HL-60 (cell line): ENCODE measurements at regions not wholly inside any gene's neighbourhood (a gene's known extent, or its start where the extent isn't known, plus 50 kb on each side); places are given as distances from the start of the nearest gene placed in this dataset.

Source experiments
- DNase-seq, 2 experiments: peaks; one replicate each; pipeline ENCODE4 v3.0.0-alpha.2; 2010 to 2020; ENCODE audit warnings: low read depth in 1 of 2, low spot score in 1 of 2
- H3K27ac ChIP-seq: fragments of 250-450 bp; sonication (Bioruptor Pico); replicated peaks from 2 replicates; pipeline ENCODE4 v1.5.1; 2020; ENCODE audit warnings: mild to moderate bottlenecking, moderate library complexity
- H3K27me3 ChIP-seq: fragments of 250-450 bp; sonication (Bioruptor Pico); 2 replicates; pipeline ENCODE4 v1.5.1; 2021; ENCODE audit warnings: mild to moderate bottlenecking, moderate library complexity; ENCODE audit not compliant: insufficient read depth, poor library complexity, severe bottlenecking
- H3K4me3 ChIP-seq: replicated peaks from 2 replicates; pipeline ENCODE4 v1.5.1; 2011; ENCODE audit warnings: mild to moderate bottlenecking, control low read depth, low read length; ENCODE audit not compliant: insufficient read depth
- CTCF ChIP-seq: IDR thresholded peaks from one replicate; pipeline ENCODE4 v1.5.1; 2011; ENCODE audit warnings: low read length, control low read depth, inconsistent platforms; ENCODE audit not compliant: insufficient read depth
- GABPA ChIP-seq: IDR thresholded peaks from 2 replicates; pipeline ENCODE4 v1.6.1; 2012; ENCODE audit warnings: low read depth
- POLR2AphosphoS5 ChIP-seq: IDR thresholded peaks from 2 replicates; pipeline ENCODE4 v1.6.1; 2012; ENCODE audit warnings: low read depth
- REST ChIP-seq: IDR thresholded peaks from 2 replicates; pipeline ENCODE4 v1.6.1; 2012; ENCODE audit warnings: low read depth; ENCODE audit not compliant: insufficient replicate concordance
- SPI1 ChIP-seq: IDR thresholded peaks from 2 replicates; pipeline ENCODE4 v1.6.1; 2012; ENCODE audit warnings: low read depth, mild to moderate bottlenecking, borderline replicate concordance

GRCh38 chr3:177569875-177570657 lies 372.8 kb upstream of the TBL1XR1 start:
- DNase-seq = peak in 1 of 2 experiments; percentile 18
- Histone ChIP-seq H3K27ac (no peak overlapping the region), H3K27me3 (no peaks in the 10 kb centered on the region), H3K4me3 (no peak overlapping the region)
- no peak for TF ChIP-seq SPI1
- no peak for TF ChIP-seq GABPA
- no peak for TF ChIP-seq CTCF
- TF ChIP-seq REST = no peak
- no peak for TF ChIP-seq POLR2AphosphoS5

- no peaks in the 10 kb centered on the region for H3K27me3 ChIP-seq
- DNase-seq = no peak
- no peak overlapping the region; the same call in 1 of the 2 replicates for H3K27ac ChIP-seq
- TF ChIP-seq GABPA (no peak), POLR2AphosphoS5 (no peak), CTCF (no peak), REST (no peak), SPI1 (no peak)
- H3K4me3 ChIP-seq = no peak overlapping the region
These were observed 374.1 kb upstream of the TBL1XR1 start for GRCh38 chr3:177571271-177571943.

GRCh38 chr3:177571944-177572315 lies 374.6 kb upstream of the TBL1XR1 start:
- H3K27ac ChIP-seq = no peak overlapping the region
- no peak overlapping the region for H3K4me3 ChIP-seq
- no peaks in the 10 kb centered on the region for H3K27me3 ChIP-seq
- DNase-seq = no peak
- TF ChIP-seq POLR2AphosphoS5 = no peak
- TF ChIP-seq GABPA = no peak
- TF ChIP-seq REST = no peak
- TF ChIP-seq SPI1 = no peak
- no peak for TF ChIP-seq CTCF
